ENCODE measurements at regions not wholly inside any gene's neighbourhood (a gene's known extent, or its start where the extent isn't known, plus 50 kb on each side); places are given as distances from the start of the nearest gene placed in this dataset.

GRCh38 chr2:6788614-6789013, 77.1 kb downstream of the CMPK2 start:
- POLR2A ChIA-PET, result no interaction called here

GRCh38 chr2:6789559-6790138, 76.1 kb downstream of the CMPK2 start:
- Histone ChIP-seq H3K36me3 (ENCODE audit: control insufficient read depth, insufficient read depth, low read length) (no peaks in the 10 kb centered on the region), H3K4me3 (ENCODE audit: low read depth, low read length) (no peak overlapping the region), H3K27me3 (ENCODE audit: control insufficient read depth, insufficient read depth, low read length) (no peaks in the 10 kb centered on the region)
- POLR2A ChIA-PET, result no interaction called here
- CTCF ChIA-PET, result interaction anchor here (0.7 to 2.5 kb wide), 4 partner anchors 9 to 17 kb away, joined by 3 to 6 read pairs (median 4); no protein-coding TSS in a partner anchor
- no peak for DNase-seq (ENCODE audit: low read depth)
- TF ChIP-seq CTCF (IDR thresholded peaks at IDR 0.05; ENCODE audit: insufficient read depth, low read depth, low read length), result no peak

More at GRCh38 chr2:6788614-6789013, 77.1 kb downstream of the CMPK2 start:
- TF ChIP-seq CTCF (IDR thresholded peaks at IDR 0.05; ENCODE audit: insufficient read depth, low read depth, low read length), result no peak
- H3K27me3 ChIP-seq (ENCODE audit: control insufficient read depth, insufficient read depth, low read length), result no peaks in the 10 kb centered on the region
- CTCF ChIA-PET, result interaction anchor here (1.1 kb wide), 1 partner anchor 16 kb away, joined by 5 read pairs; no protein-coding TSS in a partner anchor
- H3K36me3 ChIP-seq (ENCODE audit: control insufficient read depth, insufficient read depth, low read length), result no peaks in the 10 kb centered on the region
- DNase-seq (ENCODE audit: low read depth), result no peak
- H3K4me3 ChIP-seq (ENCODE audit: low read depth, low read length), result no peak overlapping the region

GRCh38 chr2:6791682-6792081, 74.0 kb downstream of the CMPK2 start:
- Histone ChIP-seq H3K36me3 (ENCODE audit: control insufficient read depth, insufficient read depth, low read length) (no peaks in the 10 kb centered on the region), H3K4me3 (ENCODE audit: low read depth, low read length) (no peak overlapping the region), H3K27me3 (ENCODE audit: control insufficient read depth, insufficient read depth, low read length) (no peaks in the 10 kb centered on the region)
- TF ChIP-seq CTCF (IDR thresholded peaks at IDR 0.05; ENCODE audit: insufficient read depth, low read depth, low read length), result no peak
- no peak for DNase-seq (ENCODE audit: low read depth)
- ChIA-PET POLR2A (no interaction called here), CTCF (interaction anchor here (1.5 kb wide), 1 partner anchor 19 kb away, joined by 4 read pairs; no protein-coding TSS in a partner anchor)

- Histone ChIP-seq H3K27me3 (ENCODE audit: control insufficient read depth, insufficient read depth, low read length) (no peaks in the 10 kb centered on the region), H3K36me3 (ENCODE audit: control insufficient read depth, insufficient read depth, low read length) (no peaks in the 10 kb centered on the region), H3K4me3 (ENCODE audit: low read depth, low read length) (no peak overlapping the region)
- DNase-seq (ENCODE audit: low read depth), result no peak
- no peak for TF ChIP-seq CTCF (IDR thresholded peaks at IDR 0.05; ENCODE audit: insufficient read depth, low read depth, low read length)
- ChIA-PET POLR2A (no interaction called here), CTCF (interaction anchor here (0.6 to 1.5 kb wide), 5 partner anchors 15 to 63 kb away, joined by 3 to 4 read pairs (median 3); no protein-coding TSS in a partner anchor)
Measured at GRCh38 chr2:6792883-6793282, 72.8 kb downstream of the CMPK2 start.

GRCh38 chr2:6793371-6793770, 72.3 kb downstream of the CMPK2 start:
- DNase-seq (ENCODE audit: low read depth), result no peak
- POLR2A ChIA-PET, result no interaction called here
- Histone ChIP-seq H3K27me3 (ENCODE audit: control insufficient read depth, insufficient read depth, low read length) (no peaks in the 10 kb centered on the region), H3K36me3 (ENCODE audit: control insufficient read depth, insufficient read depth, low read length) (no peaks in the 10 kb centered on the region), H3K4me3 (ENCODE audit: low read depth, low read length) (no peak overlapping the region)
- TF ChIP-seq CTCF (IDR thresholded peaks at IDR 0.05; ENCODE audit: insufficient read depth, low read depth, low read length), result no peak
- CTCF ChIA-PET, result interaction anchor here (0.7 to 1.0 kb wide), 3 partner anchors 14 to 32 kb away, joined by 3 read pairs; no protein-coding TSS in a partner anchor
